ENCODE measurements at regions not wholly inside any gene's neighbourhood (a gene's known extent, or its start where the extent isn't known, plus 50 kb on each side); places are given as distances from the start of the nearest gene placed in this dataset.

- no peak for DNase-seq (ENCODE audit: low read depth)
- TF ChIP-seq CTCF (IDR thresholded peaks at IDR 0.05; ENCODE audit: low read length, missing control alignments) = no peak
- H3K4me3 ChIP-seq (replicated peaks; ENCODE audit: low read depth, low read length) = no peak overlapping the region
These were observed 697.2 kb downstream of the USP25 start for GRCh38 chr21:16426936-16427335.

GRCh38 chr21:16427587-16428087, 697.9 kb downstream of the USP25 start:
- H3K4me3 ChIP-seq (replicated peaks; ENCODE audit: low read depth, low read length) = no peak overlapping the region
- DNase-seq (ENCODE audit: low read depth) = no peak
- TF ChIP-seq CTCF (IDR thresholded peaks at IDR 0.05; ENCODE audit: low read length, missing control alignments) = no peak

GRCh38 chr21:16437586-16437985, 707.8 kb downstream of the USP25 start:
- TF ChIP-seq CTCF (IDR thresholded peaks at IDR 0.05; ENCODE audit: low read length, missing control alignments) = no peak
- no peak overlapping the region for H3K4me3 ChIP-seq (replicated peaks; ENCODE audit: low read depth, low read length)
- DNase-seq (ENCODE audit: low read depth) = no peak

GRCh38 chr21:16438761-16439160, 709.0 kb downstream of the USP25 start:
- H3K4me3 ChIP-seq (replicated peaks; ENCODE audit: low read depth, low read length) = no peak overlapping the region
- DNase-seq (ENCODE audit: low read depth) = no peak
- no peak for TF ChIP-seq CTCF (IDR thresholded peaks at IDR 0.05; ENCODE audit: low read length, missing control alignments)

GRCh38 chr21:16441789-16442188, 712.0 kb downstream of the USP25 start:
- no peak overlapping the region for H3K4me3 ChIP-seq (replicated peaks; ENCODE audit: low read depth, low read length)
- no peak for DNase-seq (ENCODE audit: low read depth)
- TF ChIP-seq CTCF (IDR thresholded peaks at IDR 0.05; ENCODE audit: low read length, missing control alignments) = no peak

GRCh38 chr21:16454399-16454798, 724.6 kb downstream of the USP25 start:
- DNase-seq (ENCODE audit: low read depth) = peak; percentile 51
- H3K4me3 ChIP-seq (replicated peaks; ENCODE audit: low read depth, low read length) = no peak overlapping the region

More at GRCh38 chr21:16454399-16454798, 724.6 kb downstream of the USP25 start:
- TF ChIP-seq CTCF (IDR thresholded peaks at IDR 0.05; ENCODE audit: low read length, missing control alignments) = peak; percentile 61

All from fibroblast of pulmonary artery (primary cell).